ENCODE measurements at regions not wholly inside any gene's neighbourhood (a gene's known extent, or its start where the extent isn't known, plus 50 kb on each side); places are given as distances from the start of the nearest gene placed in this dataset.

DNA sequence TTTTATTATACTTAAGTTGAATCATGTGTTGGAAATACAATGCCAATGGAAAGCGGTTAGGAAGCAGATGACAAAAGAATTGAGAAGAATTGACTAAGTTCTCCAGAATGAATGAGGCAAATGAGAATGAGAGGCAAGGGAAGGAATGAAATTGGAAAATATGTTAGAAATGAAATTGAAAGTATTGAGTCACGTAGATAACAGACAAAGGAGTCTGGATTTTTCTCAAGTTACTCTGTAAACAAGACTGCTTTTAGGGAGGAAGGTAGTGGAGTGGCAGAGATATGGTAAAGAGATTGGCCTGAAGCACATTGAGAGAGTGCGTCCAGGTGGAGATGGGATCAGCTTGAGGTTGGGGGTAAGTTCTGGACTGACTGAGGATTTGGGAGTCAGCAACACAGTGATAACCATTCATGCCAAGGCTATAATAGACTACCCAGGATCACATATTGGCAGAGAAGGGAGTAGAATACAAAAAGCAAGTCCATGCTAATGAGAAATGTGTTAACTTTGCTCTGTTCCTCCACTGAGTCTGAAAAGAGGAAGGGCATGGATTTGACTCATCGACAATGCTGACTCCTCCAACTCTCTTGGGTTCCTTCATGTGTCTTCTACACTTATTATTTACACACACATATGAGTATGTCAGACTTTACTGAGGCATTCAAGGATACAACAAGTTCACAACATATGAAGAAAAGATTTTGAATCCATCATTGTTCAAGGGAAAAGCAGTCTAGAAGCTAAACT is 814.2 kb upstream of the ZNF608 start:
- Mint-ChIP-seq H3K4me3 (no peak overlapping the region), H3K9me3 (peaks cover 15% of the 10 kb centered on the region), H3K27me3 (ENCODE audit: insufficient read depth) (peaks cover 2% of the 10 kb centered on the region; the same call in 1 of the 2 replicates), H3K36me3 (ENCODE audit: low read depth) (no peaks in the 10 kb centered on the region), H3K27ac (no peak overlapping the region), H3K4me1 (ENCODE audit: low read depth) (no peaks in the 10 kb centered on the region)
- no peak for DNase-seq
- TF ChIP-seq, protein P1, sequence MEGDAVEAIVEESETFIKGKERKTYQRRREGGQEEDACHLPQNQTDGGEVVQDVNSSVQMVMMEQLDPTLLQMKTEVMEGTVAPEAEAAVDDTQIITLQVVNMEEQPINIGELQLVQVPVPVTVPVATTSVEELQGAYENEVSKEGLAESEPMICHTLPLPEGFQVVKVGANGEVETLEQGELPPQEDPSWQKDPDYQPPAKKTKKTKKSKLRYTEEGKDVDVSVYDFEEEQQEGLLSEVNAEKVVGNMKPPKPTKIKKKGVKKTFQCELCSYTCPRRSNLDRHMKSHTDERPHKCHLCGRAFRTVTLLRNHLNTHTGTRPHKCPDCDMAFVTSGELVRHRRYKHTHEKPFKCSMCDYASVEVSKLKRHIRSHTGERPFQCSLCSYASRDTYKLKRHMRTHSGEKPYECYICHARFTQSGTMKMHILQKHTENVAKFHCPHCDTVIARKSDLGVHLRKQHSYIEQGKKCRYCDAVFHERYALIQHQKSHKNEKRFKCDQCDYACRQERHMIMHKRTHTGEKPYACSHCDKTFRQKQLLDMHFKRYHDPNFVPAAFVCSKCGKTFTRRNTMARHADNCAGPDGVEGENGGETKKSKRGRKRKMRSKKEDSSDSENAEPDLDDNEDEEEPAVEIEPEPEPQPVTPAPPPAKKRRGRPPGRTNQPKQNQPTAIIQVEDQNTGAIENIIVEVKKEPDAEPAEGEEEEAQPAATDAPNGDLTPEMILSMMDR (IDR thresholded peaks at IDR 0.05) = no peak

DNA sequence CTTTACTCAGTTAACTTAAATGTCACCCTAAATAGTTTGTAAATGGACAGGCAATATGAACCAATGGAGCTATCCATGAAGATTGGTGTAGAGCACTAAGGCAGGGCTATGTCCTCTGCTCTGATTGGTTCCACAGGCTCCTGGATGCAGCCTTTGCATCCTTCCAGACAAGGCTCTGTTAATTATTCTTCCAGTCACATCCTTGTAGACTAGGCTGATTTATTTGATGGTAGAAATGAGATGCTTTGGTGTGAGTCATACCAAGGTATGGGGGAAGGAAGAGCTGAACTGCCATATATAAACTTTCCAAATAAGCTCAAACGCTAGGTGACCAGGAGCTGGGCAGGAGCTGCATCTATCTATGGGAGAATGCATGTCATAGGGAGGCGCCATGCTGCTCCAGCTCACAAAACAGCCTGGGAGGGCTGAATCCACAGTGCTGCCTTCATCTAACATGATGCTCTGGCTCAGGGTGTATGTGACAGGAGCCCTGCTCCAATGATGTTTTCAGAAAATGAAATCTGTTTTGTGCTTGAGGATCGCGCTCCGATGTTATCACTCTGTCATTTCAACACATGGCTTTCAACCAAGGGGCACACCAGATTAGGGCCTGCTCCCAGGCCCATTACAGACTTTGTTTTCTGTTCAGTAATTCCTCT is 818.0 kb upstream of the ZNF608 start:
- Mint-ChIP-seq H3K27ac (no peak overlapping the region), H3K36me3 (ENCODE audit: low read depth) (no peaks in the 10 kb centered on the region), H3K4me1 (ENCODE audit: low read depth) (no peaks in the 10 kb centered on the region), H3K4me3 (no peak overlapping the region), H3K9me3 (peaks cover 25% of the 10 kb centered on the region), H3K27me3 (ENCODE audit: insufficient read depth) (peaks cover 2% of the 10 kb centered on the region; the same call in 1 of the 2 replicates)
- DNase-seq = no peak
- TF ChIP-seq, protein P1 (IDR thresholded peaks at IDR 0.05) = no peak

DNA sequence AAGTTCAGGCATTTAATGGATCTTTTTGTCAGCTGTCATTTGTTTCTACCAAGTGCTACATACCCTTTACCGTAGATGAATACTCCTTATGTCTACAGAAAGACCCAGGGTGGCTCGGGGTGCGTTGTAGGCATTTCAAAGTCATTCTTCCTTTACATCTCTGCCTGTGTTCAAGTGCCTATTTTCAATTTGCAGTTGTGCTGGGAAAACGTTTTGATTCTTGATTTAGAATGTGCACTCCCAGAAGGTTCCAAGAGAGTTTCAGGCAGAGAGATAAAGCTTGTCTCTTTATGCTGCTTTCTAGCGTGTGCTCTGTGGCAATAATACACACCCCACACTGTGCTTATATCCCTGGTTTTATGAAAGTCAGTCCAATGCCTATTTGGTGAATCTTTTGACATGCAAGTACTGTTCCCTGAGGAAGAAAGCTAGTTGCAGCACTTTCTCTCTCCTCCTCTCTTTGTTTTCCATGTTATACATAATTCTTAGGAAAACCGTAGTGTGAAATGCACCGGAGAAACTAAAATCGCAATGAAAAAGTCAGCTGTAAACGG is 828.1 kb upstream of the ZNF608 start:
- DNase-seq = no peak

DNA sequence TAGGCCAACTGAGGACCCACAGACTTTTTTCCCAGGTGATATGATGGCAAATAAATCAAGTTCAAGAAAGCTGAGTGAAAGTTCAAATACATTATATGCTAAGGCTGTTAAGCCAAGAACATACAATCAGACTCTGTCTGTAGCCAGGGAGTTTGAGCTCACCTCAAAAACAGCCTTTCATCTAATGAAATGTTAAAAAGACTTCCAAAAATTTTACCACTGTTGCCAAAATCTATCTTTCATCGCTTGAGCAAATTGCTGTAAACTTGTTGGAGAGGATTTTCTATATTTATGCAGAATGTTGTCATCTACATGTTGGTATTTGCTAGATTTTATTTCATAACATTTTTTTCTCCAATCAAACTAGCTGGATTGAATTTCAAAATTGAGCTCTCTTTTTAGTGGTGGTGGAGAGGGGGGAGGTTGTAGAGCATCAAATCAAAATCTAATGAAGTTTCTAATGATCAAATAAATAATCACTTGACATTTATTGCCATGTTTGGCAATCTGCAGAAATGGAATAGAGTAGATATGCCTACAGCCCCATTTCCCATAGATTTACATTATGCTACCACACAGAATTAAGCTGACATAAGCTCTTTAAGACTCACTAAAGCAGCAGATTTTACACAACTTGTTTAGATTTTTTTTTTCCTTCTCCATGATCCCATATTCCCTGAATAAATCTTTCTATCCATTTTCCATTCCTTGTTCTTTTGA is 828.9 kb upstream of the ZNF608 start:
- no peaks in the 10 kb centered on the region; the same call in 1 of the 2 replicates for H3K36me3 Mint-ChIP-seq (ENCODE audit: low read depth)
- TF ChIP-seq, protein P1 (IDR thresholded peaks at IDR 0.05) = no peak
- no peak overlapping the region for H3K27ac Mint-ChIP-seq
- peaks cover 11% of the 10 kb centered on the region for H3K9me3 Mint-ChIP-seq
- no peaks in the 10 kb centered on the region for H3K4me1 Mint-ChIP-seq (ENCODE audit: low read depth)
- H3K4me3 Mint-ChIP-seq = no peak overlapping the region
- no peaks in the 10 kb centered on the region for H3K27me3 Mint-ChIP-seq (ENCODE audit: insufficient read depth)
- DNase-seq = no peak

More for the DNA sequence above, 828.1 kb upstream of the ZNF608 start:
- TF ChIP-seq, protein P1 (IDR thresholded peaks at IDR 0.05) = no peak
- no peaks in the 10 kb centered on the region for H3K4me1 Mint-ChIP-seq (ENCODE audit: low read depth)
- H3K27ac Mint-ChIP-seq = no peak overlapping the region
- H3K36me3 Mint-ChIP-seq (ENCODE audit: low read depth) = no peaks in the 10 kb centered on the region; the same call in 1 of the 2 replicates
- H3K27me3 Mint-ChIP-seq (ENCODE audit: insufficient read depth) = no peaks in the 10 kb centered on the region
- H3K4me3 Mint-ChIP-seq = no peak overlapping the region
- peaks cover 11% of the 10 kb centered on the region for H3K9me3 Mint-ChIP-seq

DNA sequence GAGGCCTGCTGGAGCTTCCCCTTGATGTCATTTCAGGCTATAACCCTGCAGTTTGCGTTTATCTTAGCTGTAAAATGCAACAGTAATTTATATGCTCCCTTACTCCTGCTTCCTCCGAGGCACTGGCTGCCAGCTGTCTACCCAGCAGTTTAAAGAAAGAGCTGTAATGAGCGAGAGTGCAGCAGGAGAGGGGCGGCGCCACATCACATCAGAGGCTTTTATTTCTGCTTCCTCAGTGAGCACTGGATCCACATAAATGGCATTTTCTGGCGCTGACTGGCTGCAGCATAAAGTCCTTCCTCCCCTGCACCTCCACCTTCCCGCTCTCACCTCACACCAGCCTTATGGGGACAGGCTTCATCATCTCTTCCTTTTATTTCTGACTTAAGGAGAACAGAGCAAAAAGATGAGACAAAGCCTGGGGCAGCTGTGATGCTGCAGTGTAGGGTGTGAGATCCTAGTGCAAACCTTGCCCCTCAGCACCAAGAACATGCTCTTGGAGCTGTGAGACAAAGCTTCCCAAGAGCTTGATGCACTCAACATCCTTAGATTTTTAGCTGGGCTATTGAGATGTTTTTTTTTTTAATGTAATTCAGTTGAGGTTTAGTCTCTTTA is 829.6 kb upstream of the ZNF608 start:
- H3K27ac Mint-ChIP-seq = no peak overlapping the region
- H3K27me3 Mint-ChIP-seq (ENCODE audit: insufficient read depth) = no peaks in the 10 kb centered on the region
- DNase-seq = no peak
- H3K9me3 Mint-ChIP-seq = peaks cover 7% of the 10 kb centered on the region
- no peaks in the 10 kb centered on the region for H3K4me1 Mint-ChIP-seq (ENCODE audit: low read depth)
- H3K4me3 Mint-ChIP-seq = no peak overlapping the region
- TF ChIP-seq, protein P1 (IDR thresholded peaks at IDR 0.05) = no peak
- H3K36me3 Mint-ChIP-seq (ENCODE audit: low read depth) = no peaks in the 10 kb centered on the region; the same call in 1 of the 2 replicates

Measured in HFFc6 (cell line).